Mucosa of descending colon (tissue), 3 donors: ENCODE measurements at regions not wholly inside any gene's neighbourhood (a gene's known extent, or its start where the extent isn't known, plus 50 kb on each side); places are given as distances from the start of the nearest gene placed in this dataset.
"Not testable (repeated sequence)": the region's sequence is repeated elsewhere in the genome, so short reads cannot be mapped to it uniquely, and the experiment has no call there.

Experiments used
- ATAC-seq: fragments of 200-7000 bp; cut with Tn5 transposase; one replicate; pipeline ENCODE4 v1.9.1; 2020; ENCODE audit warnings: mild to moderate bottlenecking, moderate library complexity
- DNase-seq, 3 donors: peaks; one replicate each; pipeline ENCODE4 v3.0.0-alpha.2; 2020
- H3K36me3 ChIP-seq: fragments of 200-600 bp; one replicate; pipeline ENCODE4 v1.8.0; 2021; ENCODE audit warnings: low read depth, mild to moderate bottlenecking
- H3K4me1 ChIP-seq: fragments of 200-600 bp; one replicate; pipeline ENCODE4 v1.8.0; 2021; ENCODE audit warnings: low read depth, mild to moderate bottlenecking
- H3K4me3 ChIP-seq: fragments of 200-600 bp; one replicate; pipeline ENCODE4 v1.8.0; 2021; ENCODE audit warnings: mild to moderate bottlenecking
- H3K9me3 ChIP-seq: fragments of 200-600 bp; one replicate; pipeline ENCODE4 v1.8.0; 2021; ENCODE audit warnings: mild to moderate bottlenecking
- intact Hi-C, 2 donors: fragments of 100-400 bp; cut with DNase I in 1 of 2; cut with micrococcal nuclease in 1 of 2; formaldehyde crosslinking; loops; one replicate each; pipeline versions ENCODE4 v1.11.0 to v1.11.1; 2022; cut with DNase I, micrococcal nuclease
- TF ChIP-seq, protein P1 (sequence below): fragments of 200-600 bp; IDR thresholded peaks from one replicate; pipeline ENCODE4 v1.8.0; 2022; ENCODE audit warnings: antibody characterized with exemption, mild to moderate bottlenecking
- donor health status: DM: no; HTN: no; CAD: no; lungs with moderate emphysema.
- donor health status: DM: no; HTN: no; CAD: no.
- donor health status: DM: no; HTN: yes; CAD: no.

DNA sequence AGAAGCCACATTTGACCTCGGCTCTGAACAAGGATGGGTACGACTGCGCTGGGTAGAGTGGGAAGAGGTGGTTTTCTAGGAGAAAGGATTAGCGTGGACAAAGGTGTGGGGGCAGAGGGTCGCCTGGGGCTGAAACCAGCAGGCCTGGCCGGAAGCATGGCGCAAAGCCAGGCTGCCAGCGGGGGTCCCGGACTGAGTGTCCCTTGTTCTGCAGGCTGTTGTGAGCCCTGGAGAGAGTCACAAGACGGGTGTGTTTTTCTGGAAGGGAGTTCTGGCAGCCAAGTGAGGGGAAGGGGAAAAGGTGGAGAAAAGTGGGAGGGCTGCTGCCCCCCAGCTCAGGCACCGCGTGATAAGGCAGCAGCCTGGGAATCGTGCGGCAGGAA is 98.5 kb upstream of the MEF2A start:
- ATAC-seq (no peak), DNase-seq (no peak)
- TF ChIP-seq, protein P1, sequence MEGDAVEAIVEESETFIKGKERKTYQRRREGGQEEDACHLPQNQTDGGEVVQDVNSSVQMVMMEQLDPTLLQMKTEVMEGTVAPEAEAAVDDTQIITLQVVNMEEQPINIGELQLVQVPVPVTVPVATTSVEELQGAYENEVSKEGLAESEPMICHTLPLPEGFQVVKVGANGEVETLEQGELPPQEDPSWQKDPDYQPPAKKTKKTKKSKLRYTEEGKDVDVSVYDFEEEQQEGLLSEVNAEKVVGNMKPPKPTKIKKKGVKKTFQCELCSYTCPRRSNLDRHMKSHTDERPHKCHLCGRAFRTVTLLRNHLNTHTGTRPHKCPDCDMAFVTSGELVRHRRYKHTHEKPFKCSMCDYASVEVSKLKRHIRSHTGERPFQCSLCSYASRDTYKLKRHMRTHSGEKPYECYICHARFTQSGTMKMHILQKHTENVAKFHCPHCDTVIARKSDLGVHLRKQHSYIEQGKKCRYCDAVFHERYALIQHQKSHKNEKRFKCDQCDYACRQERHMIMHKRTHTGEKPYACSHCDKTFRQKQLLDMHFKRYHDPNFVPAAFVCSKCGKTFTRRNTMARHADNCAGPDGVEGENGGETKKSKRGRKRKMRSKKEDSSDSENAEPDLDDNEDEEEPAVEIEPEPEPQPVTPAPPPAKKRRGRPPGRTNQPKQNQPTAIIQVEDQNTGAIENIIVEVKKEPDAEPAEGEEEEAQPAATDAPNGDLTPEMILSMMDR: no peak
- intact Hi-C loops: no loop called here
- no peaks in the 10 kb centered on the region for H3K36me3 ChIP-seq
- H3K4me3 ChIP-seq: no peak overlapping the region
- peaks cover 9% of the 10 kb centered on the region for H3K9me3 ChIP-seq
- no peaks in the 10 kb centered on the region for H3K4me1 ChIP-seq

DNA sequence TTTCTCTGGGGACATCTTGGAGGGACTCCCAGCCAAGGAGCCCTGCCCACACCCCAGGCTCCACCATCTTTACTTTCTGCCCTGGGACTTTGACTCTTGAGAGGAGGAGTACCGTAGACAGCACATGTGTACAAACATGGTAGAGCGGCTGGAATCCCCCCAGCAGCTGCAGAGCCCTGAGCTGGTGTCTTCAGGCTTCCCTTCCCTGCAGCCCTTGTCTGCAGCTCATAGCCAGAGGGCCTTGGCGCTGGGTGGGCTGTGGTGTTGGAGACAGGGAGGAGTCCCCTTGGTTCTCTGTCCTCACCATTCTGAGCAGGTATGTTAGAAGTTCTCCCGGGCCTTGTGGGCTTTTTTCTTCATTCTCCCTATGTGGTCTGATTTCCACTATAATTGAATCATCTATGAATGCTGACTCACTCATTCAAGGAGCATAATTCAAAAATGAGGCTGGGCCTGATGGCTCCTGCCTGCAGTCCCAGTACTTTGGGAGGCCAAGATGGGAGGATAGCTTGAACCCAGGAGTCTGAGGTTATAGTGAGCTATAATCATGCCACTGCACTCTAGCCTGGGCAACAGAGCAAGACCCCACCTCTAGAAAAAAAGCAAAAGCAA is 97.8 kb upstream of the MEF2A start:
- intact Hi-C loops: no loop called here
- TF ChIP-seq, protein P1: no peak
- no peaks in the 10 kb centered on the region for H3K36me3 ChIP-seq
- DNase-seq: no peak
- peaks cover 9% of the 10 kb centered on the region for H3K9me3 ChIP-seq
- H3K4me1 ChIP-seq: no peaks in the 10 kb centered on the region
- no peak overlapping the region for H3K4me3 ChIP-seq
- no peak for ATAC-seq

DNA sequence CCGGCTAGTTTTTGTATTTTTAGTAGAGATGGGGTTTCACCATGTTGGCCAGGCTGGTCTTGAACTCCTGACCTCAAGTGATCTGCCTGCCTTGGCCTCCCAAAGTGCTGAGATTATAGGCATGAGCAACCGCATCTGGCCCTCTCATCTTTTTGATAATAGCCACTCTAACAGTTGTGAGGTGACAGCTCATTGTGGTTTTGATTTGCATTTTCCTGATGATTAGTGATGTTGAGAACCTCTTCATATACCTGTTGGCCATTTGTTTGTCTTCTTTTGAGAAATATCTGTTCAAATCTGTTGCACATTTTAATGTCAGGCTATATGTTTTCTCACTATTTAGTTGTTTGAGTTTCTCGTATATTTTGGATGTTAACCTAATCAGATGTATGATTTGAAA is 95.6 kb upstream of the MEF2A start:
- H3K9me3 ChIP-seq, H3K36me3 ChIP-seq, H3K4me1 ChIP-seq, DNase-seq, ATAC-seq, intact Hi-C loops, H3K4me3 ChIP-seq: not testable (repeated sequence)

DNA sequence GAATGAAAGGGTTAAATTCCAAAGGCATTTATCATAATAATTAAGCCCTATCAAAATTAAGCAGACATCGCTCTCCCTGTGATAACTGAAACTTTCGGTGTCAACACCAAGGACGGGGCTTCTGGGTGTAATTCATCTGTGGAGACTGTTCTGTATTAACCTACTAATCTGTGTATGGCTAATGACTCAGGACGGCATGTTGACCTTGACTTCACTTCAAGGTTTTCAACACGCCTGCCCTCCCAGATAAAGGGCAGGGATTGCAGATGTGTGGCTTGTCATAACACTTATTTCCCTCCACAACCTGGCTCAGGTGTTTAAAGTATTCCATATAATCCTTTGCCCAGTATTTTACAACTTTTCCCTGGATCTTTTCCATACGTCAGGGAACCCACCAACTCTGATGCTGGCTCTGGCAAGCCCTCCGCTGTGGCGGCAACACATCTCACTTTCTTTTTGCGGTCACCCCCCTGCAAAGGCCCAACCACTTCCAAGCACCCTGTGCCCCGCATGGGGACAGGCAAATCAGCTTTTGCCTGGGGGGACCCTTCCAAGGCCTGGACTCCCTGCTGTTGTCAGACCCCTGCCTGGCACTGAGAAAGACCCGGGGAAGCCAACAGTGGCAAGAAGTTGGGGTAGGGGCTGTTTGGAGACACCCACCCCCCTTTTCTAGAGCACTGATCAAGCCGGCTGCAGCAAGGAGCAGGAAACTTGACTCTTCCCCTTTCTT is 93.2 kb upstream of the MEF2A start:
- TF ChIP-seq, protein P1: no peak
- no peak overlapping the region for H3K4me3 ChIP-seq
- peaks cover 9% of the 10 kb centered on the region for H3K4me1 ChIP-seq
- no peak for DNase-seq
- no peaks in the 10 kb centered on the region for H3K36me3 ChIP-seq
- H3K9me3 ChIP-seq: no peaks in the 10 kb centered on the region
- no peak for ATAC-seq
- intact Hi-C loops: no loop called here

DNA sequence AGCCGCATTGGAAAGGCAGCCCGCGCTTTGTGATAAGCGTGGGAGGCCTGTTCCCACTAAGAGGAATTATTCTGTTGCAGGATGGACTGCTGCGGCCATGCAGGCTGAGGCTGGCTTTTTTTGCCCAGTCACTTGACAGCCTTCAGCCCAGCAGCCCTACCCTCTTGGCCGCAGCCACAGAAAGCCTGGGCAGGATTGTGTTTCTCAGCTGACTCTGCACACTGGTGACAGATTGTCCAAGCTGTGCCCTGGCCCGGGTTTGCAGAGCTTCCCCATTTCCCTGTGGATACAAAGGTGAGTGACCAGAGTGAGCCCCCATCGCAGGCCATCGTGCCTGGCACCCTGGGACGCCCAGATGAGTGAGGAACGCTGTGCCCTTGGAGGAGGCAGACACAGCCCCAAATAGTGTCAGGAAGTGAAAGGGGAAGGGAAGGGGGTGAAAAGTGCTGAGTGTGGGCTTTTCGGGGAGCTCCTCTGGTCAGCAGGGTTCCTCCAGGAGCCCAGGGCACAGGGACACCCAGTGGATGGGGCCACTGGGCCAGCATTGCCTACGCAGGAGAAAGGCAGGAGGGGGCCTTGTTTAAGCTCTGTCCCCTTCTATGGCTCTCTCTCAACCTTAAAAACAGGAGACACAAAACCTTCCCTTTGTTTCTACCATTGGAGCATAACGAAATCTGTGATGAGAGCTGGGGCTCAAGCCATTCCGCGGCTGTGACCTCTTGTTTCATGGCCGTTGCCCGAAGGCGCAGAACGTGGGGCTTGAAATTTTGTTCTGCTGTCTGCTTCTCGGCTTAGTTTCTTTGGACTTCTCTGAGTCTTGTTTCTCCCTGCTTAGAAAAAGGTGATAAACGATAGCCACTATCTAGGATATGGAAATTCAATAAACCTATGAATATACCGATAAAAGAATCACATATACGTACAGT is 91.5 kb upstream of the MEF2A start:
- Histone ChIP-seq H3K4me1 (peaks cover 9% of the 10 kb centered on the region), H3K36me3 (no peaks in the 10 kb centered on the region), H3K4me3 (no peak overlapping the region), H3K9me3 (no peaks in the 10 kb centered on the region)
- intact Hi-C loops: no loop called here
- TF ChIP-seq, protein P1: no peak
- DNase-seq: no peak
- peak; percentile 25 for ATAC-seq
